HG02588 (cell line): ENCODE measurements at regions not wholly inside any gene's neighbourhood (a gene's known extent, or its start where the extent isn't known, plus 50 kb on each side); places are given as distances from the start of the nearest gene placed in this dataset.
"Not testable (repeated sequence)": the region's sequence is repeated elsewhere in the genome, so short reads cannot be mapped to it uniquely, and the experiment has no call there.

Experiments used
- ATAC-seq: cut with Tn5 transposase; IDR thresholded peaks from one replicate; pipeline ENCODE4 v1.9.1; 2021; ENCODE audit warnings: mild to moderate bottlenecking, moderate library complexity; ENCODE audit not compliant: unreplicated experiment

DNA sequence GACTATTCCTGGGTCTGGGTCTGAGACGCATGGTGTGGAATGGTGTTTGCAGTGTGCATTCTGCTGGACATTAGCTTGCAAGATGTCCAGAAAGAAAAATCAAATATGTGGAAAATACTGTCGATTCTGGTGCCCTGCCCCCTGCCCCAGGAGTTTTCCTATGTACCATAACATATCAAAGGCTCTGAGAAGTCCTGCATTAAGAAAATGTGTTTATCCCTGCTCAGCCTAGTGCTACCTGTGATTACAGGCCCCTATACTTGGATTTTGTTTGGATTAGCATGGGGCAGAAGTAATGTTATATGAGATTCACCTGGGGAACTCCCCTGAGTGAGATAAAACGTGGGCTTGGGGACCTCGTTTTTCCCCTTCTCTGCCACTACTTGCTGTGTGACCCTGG, 325.0 kb downstream of the CBLN1 start:
- no peak for ATAC-seq

DNA sequence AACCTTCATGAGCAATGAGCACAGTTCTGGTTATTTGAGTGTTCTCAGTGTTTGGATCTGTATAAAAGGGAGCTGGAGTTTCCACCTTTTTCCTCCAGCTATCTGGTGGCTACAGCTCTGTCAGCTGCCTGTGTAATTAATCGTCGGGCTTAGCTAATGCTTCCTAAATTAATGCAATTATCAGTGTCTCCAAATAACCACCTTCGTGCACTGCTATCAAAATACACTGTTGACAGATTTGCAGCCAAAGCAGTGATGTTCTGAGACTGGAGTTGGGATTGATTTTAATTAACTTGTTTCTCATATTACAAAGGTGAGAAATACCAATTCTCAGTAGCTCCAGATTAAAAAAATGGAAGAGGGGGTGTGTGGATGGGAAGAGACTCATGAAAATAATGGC, 325.8 kb downstream of the CBLN1 start:
- ATAC-seq, result no peak

DNA sequence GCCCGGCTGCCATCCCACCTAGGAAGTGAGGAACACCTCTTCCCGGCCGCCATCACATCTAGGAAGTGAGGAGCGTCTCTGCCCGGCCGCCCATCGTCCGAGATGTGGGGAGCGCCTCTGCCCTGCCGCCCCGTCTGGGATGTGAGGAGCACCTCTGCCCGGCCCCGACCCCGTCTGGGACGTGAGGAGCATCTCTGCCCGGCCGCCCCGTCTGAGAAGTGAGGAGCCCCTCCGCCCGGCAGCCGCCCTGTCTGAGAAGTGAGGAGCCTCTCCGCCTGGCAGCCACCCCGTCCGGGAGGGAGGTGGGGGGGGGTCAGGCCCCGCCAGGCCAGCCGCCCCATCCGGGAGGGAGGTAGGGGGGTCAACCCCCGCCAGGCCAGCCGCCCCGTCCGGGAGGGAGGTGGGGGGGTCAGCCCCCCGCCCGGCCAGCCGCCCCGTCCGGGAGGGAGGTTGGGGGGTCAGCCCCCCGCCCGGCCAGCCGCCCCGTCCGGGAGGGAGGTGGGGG, 330.0 kb downstream of the CBLN1 start:
- ATAC-seq, result not testable (repeated sequence)

DNA sequence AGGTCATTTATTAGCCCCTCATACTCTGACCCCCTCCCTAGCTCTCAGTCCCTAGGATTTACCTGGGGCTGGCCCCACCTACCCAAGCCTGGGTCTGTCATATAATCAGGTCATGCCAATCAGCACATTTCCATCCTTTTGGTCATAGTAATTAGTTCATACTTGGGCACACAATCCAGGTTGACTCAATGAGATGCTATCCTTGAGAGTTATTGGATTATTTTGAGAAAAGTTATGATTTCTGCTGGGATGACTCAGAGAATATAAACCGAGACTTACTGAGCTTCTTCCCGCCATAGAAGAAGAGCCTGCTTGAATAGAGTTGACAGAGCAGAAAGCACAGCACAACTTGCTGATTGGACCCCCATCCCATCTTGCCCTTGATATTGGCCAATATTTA, 331.5 kb downstream of the CBLN1 start:
- no peak for ATAC-seq

DNA sequence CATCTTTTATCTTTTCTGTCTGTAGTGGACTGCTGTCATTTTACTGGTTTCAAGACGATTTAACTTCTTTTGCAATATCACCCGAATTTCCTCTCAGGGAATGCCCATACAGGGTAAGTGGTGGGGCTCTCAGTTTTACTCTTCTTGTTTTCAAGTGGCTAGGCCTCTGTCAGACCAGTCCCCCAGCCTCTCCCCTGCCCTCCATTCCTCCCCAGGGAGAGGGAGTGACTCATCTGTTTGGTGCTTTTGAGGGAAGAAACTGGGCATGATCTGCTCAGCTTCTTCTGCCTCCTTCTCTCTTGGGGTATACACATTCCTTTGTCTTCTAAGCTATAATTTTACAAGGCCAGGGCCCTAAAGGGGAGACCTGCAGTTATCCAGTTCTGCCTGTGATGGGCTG, 332.0 kb downstream of the CBLN1 start:
- no peak for ATAC-seq

DNA sequence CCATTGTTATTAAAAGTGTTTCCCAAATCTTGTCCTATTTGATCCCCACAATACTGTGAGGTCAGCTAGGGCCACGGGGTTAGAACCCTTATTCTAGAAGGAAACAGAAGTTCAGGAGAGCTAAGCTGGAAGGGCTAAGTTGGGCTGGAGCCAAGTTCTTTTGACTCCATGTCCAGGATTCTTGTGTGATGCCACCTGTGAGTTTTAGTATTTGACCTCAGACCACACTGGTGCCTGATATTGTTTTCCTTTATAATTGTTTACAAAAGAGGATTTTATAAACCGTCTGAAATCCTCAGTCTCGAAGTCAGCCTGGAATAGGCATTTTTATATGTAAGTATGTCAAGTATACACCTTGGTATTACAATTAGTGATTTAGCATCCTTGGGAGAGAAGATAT, 332.7 kb downstream of the CBLN1 start:
- no peak for ATAC-seq

DNA sequence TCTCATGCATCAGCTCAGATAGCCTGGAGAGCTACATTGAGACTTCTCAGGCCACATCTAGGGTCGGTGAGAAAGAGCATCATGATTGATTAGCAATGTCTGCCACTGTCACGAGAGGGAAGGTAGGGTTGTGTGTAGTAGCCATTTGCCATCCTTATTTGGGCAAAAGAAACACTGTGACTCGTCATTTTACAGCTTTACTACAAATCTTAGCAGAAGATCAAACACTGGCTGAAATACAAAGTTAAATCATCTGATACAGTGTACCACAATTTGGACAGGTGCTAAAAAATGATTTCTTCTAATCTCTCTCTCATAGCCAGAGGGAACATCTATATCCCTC, 334.3 kb downstream of the CBLN1 start:
- ATAC-seq, result no peak

DNA sequence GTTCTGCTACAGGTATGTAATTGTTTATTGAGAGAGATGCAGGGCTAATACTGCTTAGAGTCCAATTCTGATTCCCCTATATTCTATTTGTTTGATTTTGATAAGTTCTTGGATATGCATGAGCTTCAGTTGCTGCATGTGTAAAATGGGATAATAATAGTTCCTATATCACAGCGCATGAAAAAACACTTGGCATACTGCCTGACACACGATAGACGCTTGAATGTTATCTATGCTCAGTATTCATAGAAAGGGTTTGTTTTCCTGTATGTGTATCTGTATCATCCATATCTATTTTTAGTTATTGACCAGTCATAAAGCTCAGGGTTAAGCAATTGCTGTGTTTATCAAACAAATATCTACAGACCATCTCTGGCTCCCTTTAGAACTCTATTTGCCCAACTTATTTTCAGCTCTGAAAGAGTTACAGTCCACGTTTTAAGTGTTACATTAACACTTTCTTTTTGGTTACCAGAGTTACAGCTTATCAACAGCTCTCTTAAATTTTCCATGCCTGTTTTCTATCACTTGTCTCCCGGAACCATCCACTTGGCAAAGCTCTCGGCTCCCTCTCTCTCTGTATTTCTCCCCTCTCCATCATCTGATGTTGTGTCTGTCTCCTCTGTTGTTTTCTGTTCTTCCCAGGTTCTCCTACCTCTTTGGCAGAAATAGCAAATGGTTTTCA, 334.8 kb downstream of the CBLN1 start:
- no peak for ATAC-seq

DNA sequence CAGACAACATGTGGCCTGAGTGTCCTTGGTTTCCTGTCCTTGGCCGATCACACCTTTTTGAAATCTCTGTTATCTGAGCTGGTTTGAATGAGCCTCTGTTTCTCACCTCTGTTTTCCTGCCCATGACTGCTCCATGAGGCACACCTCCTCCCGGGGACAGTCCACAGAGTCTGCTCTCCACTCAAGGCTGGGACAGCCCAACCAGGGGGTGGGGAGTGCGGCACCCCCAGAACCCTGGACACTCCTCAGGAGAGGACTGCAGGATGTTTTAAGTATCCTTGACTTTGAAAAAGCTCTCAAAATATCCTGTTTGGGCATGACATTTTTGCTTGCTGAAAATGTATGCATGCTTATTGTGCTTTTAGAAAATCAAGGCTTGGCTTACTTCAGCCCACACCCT, 333.0 kb upstream of the N4BP1 start:
- ATAC-seq, result no peak

DNA sequence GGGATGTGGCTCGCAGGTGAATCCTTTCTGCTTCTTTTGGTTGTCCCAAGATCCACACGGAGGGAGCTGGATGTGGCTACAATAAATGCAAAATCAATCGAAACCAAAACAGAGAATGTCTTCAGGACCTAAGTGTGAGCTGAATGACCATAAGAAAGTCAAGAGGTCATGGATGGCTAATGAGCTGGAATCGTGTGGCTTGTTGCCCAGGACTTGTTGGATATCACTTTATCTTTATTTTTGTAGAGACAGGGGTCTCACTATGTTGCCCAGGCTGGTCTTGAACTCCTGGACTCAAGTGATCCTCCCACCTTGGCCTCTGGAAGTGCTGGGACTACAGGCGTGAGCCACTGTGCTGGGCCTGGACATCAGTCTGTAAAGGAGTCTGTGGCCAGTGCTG, 326.8 kb upstream of the N4BP1 start:
- ATAC-seq, result no peak

DNA sequence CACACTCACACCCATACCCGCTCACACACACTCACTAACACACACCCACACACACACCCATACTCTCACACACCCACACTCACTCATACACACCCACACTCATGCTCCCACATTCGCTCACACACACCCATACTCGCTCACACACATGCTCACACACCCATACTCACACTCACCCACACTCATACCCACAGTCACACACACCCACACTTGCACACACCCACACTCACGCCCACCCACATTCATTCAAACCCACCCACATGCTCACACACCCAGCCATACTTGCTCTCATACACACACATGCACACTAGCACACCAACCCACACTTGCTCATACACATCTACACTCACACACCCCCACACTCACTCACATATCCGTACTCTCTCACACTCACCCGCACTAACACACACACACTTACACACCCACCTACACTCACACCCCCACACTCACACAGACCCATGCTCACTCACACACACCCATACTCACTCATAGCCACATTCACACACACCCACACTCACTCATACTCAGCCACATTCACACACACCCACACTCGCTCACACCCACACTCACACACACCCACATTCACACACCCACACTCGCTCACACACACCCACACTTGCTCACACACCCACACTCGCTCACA, 322.4 kb upstream of the N4BP1 start:
- no peak for ATAC-seq

DNA sequence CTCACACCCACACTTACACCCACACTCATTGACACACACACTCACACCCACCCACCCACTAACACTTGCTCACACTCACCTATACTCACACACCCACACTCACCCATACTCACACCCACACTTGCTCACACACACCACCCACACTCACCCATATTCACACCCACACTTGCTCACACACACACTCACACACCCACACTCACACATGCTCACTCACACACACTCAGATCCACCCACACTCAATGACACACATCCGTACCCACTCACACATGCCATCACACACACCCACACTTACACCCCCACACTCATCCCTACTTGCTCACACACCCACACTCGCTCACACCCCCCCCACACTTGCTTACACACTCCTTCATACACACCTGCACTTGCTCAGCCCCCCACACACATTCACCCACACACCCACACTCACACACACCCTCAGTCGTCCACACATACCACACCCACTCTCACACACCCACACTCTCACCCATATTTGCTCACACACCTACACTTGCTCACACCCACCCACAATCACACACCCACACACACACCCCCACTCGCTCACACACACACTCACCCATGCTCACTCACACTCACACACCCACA, 321.1 kb upstream of the N4BP1 start:
- no peak for ATAC-seq

DNA sequence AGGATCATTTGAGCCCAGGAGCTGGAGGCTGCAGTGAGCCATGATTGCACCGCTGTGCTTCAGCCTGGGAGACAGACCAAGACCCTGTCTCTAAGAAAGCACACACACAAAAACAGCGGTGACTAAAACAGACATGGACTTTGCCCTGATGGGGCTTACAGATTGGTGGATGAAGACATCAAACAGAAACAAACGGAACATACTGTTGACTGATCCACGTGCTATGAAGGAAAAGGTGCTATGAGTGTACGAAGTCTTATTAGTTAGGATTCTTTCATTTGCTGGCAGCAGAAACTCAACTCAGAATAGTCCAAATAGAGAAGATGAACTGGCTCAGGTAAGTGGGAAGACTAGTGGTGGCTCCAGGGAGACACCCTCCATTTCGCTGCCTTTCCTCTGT, 309.8 kb upstream of the N4BP1 start:
- no peak for ATAC-seq

DNA sequence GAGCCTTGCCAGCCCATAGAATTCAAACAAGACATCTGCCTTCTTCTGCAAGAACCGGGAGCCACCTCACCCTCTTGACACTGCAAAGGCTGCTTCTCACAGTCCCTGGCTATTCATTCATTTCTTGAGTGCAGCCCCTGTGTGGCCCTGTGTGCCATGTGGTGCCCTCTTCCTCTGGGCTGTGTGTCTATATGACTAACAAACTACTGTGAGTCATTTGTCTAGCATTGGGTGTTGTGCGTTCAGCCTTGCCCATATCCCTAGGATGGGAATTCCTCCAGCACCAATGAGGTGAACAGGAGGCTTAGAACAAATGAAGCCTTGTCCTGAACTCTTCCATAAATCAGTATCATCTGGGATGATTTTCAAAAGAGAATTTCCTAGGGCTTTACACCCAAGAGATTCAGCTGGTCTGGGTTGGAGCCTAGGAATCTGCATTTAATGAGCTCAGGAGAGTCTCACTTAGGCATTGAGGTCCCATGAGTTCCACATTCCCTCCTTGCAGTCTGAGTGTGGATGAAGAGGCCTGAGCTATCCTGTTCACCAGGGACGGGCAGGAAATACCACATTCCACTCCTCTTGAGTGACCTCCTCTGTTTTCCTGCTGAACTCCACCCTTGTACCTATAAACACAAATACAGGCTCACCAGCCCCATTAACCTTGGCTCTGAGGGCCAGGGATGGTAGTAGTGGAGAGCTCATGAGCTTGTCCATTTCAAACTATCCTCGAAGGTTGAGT, 308.7 kb upstream of the N4BP1 start:
- no peak for ATAC-seq

DNA sequence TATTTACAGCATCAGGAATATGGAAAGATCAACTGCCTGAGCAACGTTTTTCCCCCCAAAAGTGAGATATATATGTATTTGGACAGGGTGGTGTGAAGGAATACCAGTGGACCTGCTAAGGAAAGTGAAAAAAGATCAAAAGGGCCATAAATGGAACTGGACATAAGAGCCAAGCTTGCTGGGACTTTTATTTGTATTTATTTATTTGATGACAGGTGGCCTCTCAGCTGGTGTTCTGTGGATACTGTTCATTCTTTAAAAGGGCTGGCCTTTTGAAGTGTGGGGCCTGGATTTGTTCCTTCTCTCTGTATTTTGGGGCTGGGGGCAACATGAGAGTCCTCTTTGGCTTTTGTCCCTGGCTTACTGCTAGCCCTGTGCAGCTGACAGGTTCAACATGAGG, 306.6 kb upstream of the N4BP1 start:
- ATAC-seq, result no peak

DNA sequence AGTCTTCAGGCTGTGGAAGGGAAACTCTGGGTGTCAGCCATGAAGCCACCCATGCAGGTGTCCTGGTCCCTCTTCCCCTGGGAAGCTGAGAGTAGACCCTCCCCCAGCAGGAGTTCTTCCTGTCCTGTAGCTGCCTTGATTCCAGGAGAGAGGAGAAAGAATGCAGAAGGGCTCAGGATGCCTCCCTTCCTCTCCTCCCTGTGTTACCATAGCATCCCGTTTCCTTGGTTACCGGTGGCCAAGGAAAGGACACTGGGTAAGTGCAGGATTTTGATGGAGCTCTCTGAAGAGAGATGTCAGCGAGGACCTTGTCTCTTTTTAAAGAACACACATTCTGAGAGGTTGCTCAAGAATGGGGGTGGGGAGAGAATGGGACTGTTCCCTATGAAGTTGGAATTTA, 304.1 kb upstream of the N4BP1 start:
- no peak for ATAC-seq

DNA sequence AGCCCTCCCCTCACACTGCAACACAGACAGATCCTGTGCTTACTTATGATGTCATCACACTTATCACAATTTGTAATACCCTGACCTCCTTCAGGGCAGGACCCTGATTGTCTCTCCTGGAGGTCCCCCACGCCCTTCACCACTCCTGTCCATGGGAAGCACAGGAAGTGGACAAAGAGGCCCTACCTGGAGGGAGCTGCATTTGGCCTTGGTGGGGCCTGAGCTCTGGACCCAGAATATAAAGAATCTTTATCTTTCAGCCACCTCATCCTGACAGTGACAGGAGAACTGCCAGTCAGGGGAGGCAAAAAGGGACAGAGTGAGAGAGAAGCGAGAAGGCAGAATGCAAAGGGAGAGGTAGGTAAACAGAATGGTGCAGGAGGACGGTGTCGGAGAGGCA, 303.4 kb upstream of the N4BP1 start:
- ATAC-seq, result no peak

DNA sequence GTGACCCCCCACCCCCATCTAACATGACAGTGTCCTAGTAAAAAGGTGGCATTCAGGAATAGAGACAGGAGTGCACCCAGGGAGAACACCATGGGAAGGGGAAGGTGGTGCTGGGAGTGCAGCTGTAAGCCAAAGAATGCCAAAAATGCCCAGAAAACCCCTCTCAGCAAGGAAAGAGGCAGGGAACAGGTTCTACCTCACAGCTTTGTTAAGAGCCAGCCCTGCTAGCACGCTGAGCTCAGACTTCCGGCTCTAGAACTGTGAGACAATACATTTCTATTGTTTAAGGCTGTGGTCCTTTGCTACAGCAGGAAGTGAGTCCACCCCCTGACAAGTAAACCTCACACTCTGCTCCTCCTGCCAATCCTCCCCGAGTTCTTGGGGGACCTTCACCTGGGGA, 302.4 kb upstream of the N4BP1 start:
- no peak for ATAC-seq

DNA sequence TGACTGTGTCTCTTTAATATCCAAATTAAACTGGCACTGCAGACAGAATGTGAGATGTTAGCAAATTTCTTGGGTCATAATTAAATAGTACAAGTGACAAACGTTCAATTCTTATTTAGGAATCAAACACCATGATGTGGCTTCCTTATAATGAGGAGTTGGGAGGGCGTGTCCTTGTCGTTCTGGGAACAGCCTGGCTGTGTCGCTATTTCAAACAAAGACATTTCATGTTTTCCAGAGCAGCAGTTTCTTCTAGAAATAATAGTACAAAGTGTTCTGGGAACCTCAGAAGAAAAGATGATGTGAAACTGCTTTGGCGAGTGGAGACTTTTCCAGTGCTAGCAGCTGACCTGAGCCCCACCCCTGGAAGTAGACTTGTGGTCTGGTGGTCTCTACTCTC, 301.7 kb upstream of the N4BP1 start:
- no peak for ATAC-seq

DNA sequence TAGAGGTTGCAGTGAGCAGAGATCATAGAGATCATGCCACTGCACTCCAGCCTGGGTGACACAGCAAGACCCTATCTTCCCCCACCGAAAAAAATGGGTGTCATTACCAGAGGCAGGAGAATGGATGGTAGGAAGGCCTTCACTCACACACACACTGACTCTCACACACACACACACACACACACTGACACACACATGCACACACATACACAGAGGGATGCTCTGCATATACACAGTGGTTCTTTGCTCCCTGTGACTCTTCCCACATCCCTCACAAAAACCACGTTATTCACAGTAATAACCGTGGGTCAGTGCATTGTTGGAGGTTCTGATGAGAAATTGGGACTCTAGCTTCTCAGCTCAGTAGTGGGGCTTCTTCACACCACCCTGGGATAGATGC, 300.2 kb upstream of the N4BP1 start:
- ATAC-seq, result no peak

DNA sequence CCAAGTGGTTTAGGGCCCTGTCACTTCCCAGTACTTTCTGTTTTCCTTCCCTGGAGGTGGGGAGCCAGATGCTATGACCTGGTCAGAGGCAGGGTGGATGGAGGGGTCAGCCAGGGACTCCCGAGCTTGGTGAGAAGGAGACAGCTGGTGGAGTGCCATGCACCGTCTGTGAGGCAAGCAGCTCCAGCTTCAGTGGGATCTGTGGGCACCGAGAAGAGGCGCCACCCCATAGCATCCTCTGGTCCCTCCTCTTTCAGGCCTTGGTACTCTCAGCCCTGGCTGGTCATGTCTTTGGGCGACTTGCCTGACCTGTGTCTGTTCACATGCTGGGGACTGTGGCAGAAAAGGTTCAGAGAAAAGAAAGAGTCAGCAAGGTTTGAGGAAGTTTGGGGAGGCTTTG, 299.3 kb upstream of the N4BP1 start:
- no peak for ATAC-seq
